GM12865 (cell line): ENCODE measurements at regions not wholly inside any gene's neighbourhood (a gene's known extent, or its start where the extent isn't known, plus 50 kb on each side); places are given as distances from the start of the nearest gene placed in this dataset.

ENCODE experiments used
- DNase-seq: peaks from one replicate; pipeline ENCODE4 v3.0.0; 2010; ENCODE audit warnings: low read depth
- H3K4me3 ChIP-seq: 2 replicates; pipeline ENCODE4 v1.5.1; 2011; ENCODE audit warnings: mild to moderate bottlenecking, low read depth, low read length, control low read depth
- TF ChIP-seq, protein P1 (sequence below): IDR thresholded peaks from 2 replicates; pipeline ENCODE4 v1.5.1; 2011; ENCODE audit warnings: low read length, control low read depth, low read depth, inconsistent platforms; ENCODE audit not compliant: insufficient read depth; ENCODE audit errors: missing control alignments

DNA sequence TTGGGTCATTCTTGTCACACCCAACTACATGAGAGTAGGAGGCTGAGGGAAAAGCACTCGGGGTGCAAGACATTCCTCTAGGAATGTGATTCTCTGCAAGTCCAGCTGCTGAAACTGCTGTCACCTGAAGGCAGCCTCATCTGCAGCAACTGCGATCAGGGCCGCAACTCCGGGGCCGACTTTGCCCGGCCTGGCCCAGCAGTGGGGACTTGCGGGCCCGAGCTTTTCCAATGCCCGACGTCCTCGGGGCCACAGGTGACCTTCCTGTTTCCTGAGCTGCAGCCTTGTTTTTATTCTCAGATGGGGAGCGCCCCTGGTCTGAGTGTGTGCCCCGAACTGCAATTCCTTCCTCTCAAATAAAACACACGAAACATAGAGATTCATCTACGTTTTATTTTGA, 104.7 kb upstream of the NKX1-1 start:
- TF ChIP-seq, protein P1, sequence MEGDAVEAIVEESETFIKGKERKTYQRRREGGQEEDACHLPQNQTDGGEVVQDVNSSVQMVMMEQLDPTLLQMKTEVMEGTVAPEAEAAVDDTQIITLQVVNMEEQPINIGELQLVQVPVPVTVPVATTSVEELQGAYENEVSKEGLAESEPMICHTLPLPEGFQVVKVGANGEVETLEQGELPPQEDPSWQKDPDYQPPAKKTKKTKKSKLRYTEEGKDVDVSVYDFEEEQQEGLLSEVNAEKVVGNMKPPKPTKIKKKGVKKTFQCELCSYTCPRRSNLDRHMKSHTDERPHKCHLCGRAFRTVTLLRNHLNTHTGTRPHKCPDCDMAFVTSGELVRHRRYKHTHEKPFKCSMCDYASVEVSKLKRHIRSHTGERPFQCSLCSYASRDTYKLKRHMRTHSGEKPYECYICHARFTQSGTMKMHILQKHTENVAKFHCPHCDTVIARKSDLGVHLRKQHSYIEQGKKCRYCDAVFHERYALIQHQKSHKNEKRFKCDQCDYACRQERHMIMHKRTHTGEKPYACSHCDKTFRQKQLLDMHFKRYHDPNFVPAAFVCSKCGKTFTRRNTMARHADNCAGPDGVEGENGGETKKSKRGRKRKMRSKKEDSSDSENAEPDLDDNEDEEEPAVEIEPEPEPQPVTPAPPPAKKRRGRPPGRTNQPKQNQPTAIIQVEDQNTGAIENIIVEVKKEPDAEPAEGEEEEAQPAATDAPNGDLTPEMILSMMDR = no peak
- H3K4me3 ChIP-seq = no peak overlapping the region
- no peak for DNase-seq

DNA sequence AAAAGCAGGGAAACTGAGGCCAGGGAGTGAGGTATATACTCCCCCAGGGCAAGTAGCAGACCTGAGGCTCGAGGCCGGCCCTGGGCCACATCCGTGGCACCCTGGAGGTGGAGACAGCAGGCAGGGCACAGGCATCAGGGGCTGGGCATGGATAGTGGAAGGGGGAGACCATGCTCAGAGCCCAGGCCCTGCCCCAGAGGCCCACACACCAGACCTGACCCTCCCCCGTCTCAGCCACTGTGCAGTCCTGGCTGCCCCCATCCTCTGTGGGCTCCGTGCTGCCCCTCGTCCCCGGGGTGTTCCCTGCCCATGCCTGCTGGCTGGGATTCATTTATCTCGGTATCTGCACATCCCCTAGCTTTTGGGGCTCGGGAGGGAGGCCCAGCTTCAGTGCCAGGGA, 103.1 kb upstream of the NKX1-1 start:
- no peak overlapping the region for H3K4me3 ChIP-seq
- no peak for DNase-seq
- TF ChIP-seq, protein P1 = no peak

DNA sequence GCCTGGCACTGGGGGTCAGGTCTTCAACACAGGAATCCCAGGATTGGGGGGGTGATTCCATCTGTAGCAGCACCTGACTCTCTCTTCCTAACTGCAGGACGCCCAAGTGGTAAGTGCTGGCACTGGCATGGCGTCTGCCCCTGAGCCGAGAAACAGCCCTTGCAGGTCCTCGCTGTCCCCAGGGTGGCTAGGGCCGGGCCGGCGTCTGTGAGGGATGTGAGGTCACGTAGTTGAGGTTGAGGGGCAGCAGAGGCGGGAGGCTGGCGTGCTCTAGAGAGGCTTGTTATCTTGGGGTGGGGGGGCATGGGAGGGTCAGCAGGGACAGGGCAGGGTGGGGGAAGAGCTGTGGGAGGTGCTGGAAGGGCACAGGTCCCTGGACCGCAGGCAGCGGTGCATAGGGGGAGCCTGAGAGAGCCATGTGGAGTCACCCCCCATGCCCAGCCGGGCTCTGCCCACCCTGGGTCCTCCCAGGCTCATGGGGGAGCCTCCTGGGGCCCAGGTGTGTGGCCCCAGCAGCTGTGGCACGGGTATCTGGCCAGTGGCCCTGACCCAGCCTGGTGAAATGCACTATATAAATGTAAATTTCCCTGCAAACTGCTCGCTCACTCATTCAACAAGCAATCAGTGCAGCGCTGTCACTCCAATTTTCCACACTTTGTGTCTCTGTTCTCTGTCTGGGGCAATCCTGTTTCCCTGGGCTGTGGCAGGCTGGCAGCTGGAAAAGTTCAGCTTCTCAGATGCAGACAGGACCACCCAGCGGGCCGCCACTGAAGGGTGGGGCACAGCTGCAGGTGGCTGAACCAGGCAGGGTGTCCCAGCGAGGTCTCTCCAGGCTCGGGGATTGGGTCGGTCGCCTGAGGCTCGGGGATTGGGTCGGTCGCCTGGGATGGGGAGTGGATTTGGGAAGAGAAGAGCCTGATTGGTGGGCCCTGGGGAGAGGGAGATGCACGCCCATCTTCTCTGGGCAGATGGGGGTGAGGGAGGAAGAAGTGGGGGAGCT, 102.2 kb upstream of the NKX1-1 start:
- TF ChIP-seq, protein P1 = no peak
- H3K4me3 ChIP-seq = no peak overlapping the region
- no peak for DNase-seq

DNA sequence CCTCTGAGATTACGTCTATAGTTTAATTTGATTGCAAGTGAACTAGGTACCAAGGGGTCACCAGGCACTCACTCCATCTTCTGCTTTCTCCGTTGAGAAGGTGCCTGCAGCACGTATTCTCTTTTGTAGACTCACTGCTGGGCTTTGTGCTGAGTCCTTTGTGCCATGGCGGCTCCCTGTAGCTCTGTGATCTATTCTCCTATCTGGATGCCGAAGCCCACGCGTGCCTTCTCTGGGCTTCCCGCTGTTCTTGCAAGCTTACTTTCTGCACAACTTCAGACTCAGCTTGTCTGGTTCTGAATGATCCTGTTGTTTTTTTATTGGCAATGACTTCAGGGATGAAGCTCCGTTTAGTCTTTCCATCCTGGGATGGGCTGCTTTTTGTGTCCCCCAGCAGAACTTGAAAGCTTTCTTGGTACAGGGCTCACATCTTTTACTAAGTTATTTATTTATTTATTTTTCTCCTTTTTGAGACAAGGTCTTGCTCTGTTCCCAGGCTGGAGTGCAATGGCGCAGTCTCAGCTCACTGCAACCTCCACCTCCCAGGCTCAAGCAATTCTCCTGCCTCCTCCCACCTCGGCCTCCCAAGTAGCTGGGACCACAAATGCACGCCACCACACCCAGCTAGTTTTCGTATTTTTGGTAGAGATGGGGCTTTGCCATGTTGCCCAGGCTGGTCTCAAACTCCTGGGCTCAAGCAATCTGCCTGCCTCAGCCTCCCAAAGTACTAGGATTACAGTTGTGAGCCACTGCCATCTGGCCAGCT, 100.9 kb upstream of the NKX1-1 start:
- no peak for DNase-seq
- TF ChIP-seq, protein P1 = no peak
- no peak overlapping the region for H3K4me3 ChIP-seq

DNA sequence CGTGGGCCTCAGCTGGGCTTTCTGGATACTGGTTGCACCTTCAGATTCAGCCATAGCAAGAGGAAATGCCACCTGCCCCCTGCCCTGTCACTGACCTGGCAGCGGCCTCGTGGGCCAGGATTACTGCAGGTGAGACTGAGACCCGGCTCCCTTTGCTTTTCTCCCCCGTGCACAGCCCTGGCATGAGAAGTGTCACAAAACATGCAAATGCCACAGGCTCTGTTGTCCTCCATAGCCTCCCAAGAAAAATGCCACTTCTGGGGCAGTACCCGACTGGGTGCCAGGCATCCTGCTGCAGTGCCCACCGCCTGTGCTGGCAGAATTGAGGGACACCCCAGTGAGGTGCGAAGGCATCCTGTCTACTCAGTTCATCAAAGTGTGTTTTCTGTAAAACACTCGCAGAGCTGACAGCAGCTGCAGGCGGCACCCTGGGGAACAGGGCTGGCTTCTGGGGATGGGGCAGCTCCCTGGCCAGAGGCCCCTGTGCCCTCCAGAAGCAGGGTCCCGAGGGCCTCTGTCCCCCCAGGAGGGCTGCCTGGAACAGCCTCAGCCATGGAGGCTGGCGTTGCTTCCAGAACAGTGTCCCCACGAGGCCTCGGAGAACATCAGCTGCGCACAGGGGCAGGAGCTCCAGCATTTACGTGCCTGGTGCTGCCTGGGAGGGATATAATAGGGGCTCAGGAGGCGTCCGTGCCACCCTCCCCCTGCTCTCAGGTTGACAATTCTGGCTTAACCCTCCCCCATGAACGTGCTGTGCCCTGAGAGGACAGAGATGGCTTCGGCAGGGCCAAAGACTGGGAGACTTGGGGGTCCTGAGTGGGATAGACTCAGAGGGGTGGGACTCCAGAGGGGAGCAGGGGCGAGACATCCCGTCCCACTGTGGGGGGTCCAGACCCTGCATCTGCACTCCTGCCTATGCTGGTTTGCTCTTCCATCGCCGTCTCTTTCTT, 99.5 kb upstream of the NKX1-1 start:
- TF ChIP-seq, protein P1 = no peak
- no peak for DNase-seq

More for the DNA sequence above, 99.5 kb upstream of the NKX1-1 start:
- H3K4me3 ChIP-seq = no peak overlapping the region
